ENCODE measurements at regions not wholly inside any gene's neighbourhood (a gene's known extent, or its start where the extent isn't known, plus 50 kb on each side); places are given as distances from the start of the nearest gene placed in this dataset.

GRCh38 chr2:156834431-156834830, 398.3 kb downstream of the GPD2 start:
- POLR2A ChIA-PET (ENCODE audit: unreplicated experiment), result no interaction called here
- Histone ChIP-seq H3K36me3 (ENCODE audit: control insufficient read depth, insufficient read depth, low read length) (no peaks in the 10 kb centered on the region), H3K23ac (ENCODE audit: low read depth, low read length) (no peak overlapping the region), H4K20me1 (ENCODE audit: insufficient read depth, low read length) (no peaks in the 10 kb centered on the region), H4K8ac (ENCODE audit: low read depth in 2 of 2, low read length in 2 of 2) (no peak overlapping the region), H2BK20ac (ENCODE audit: low read depth, low read length) (no peak overlapping the region), H3K4me1 (ENCODE audit: control insufficient read depth, insufficient read depth, low read length) (no peaks in the 10 kb centered on the region), H3K4me2 (ENCODE audit: low read depth, low read length) (no peak overlapping the region), H4K91ac (ENCODE audit: insufficient read depth, low read depth, low read length) (no peak overlapping the region), H3K14ac (replicated peaks; ENCODE audit: low read depth, low read length) (no peak overlapping the region), H3K56ac (ENCODE audit: extremely low read depth, insufficient read depth, low read length) (no peak overlapping the region), H3K9me3 (ENCODE audit: control insufficient read depth, insufficient read depth, low read length) (no peaks in the 10 kb centered on the region), H2AFZ (replicated peaks; ENCODE audit: low read length, poor library complexity) (no peak overlapping the region), H3K4me3 (ENCODE audit: insufficient read depth, low read depth, low read length) (no peak overlapping the region), H3K9ac (ENCODE audit: low read depth, low read length) (no peak overlapping the region), H2AK9ac (replicated peaks; ENCODE audit: low read depth, low read length, poor library complexity) (no peak overlapping the region), H3K79me1 (ENCODE audit: low read depth in 1 of 2, low read length in 2 of 2) (no peaks in the 10 kb centered on the region), H2BK5ac (ENCODE audit: low read depth, low read length, poor library complexity, severe bottlenecking) (no peak overlapping the region), H3K27ac (ENCODE audit: insufficient read depth, low read length) (no peak overlapping the region), H4K5ac (ENCODE audit: low read depth, low read length) (no peak overlapping the region), H2BK15ac (ENCODE audit: low read depth, low read length) (no peak overlapping the region), H3K27me3 (ENCODE audit: control insufficient read depth, insufficient read depth, low read length) (no peaks in the 10 kb centered on the region), H3K4ac (ENCODE audit: low read depth, low read length) (no peak overlapping the region), H3K9me1 (ENCODE audit: insufficient read depth, low read length) (no peaks in the 10 kb centered on the region), H2AK5ac (ENCODE audit: low read depth, low read length) (no peak overlapping the region), H3K18ac (ENCODE audit: low read depth, low read length) (no peak overlapping the region), H2BK120ac (ENCODE audit: low read depth, low read length) (no peak overlapping the region)
- ATAC-seq (ENCODE audit: low read depth) (peak; percentile 60), DNase-seq (no peak)
- no TSS peak for BruUV-seq (replicated peaks)
- in situ Hi-C loops (cut with MboI; ENCODE audit: low sequenced_read_pairs), result no loop called here
- dilution Hi-C loops (cut with HindIII; ENCODE audit: low sequenced_read_pairs, unreplicated experiment), result no loop called here
- intact Hi-C loops (cut with micrococcal nuclease), result no loop called here
- no CpG with 5 or more reads among the region's 1 CpG for WGBS, 2 experiments (ENCODE audit: extremely low coverage in 2 of 2, insufficient read length in 1 of 2)
- CTCF ChIA-PET, result interaction anchor here (0.7 kb wide), 1 partner anchor 360 kb away, joined by 3 read pairs; no protein-coding TSS in a partner anchor
- no peak for TF ChIP-seq NFE2L2 (IDR thresholded peaks at IDR 0.05; ENCODE audit: low read depth, low read length)
- no peak for TF ChIP-seq BHLHE40 (IDR thresholded peaks at IDR 0.05; ENCODE audit: low read depth, low read length)
- no peak for TF ChIP-seq POLR2A (IDR thresholded peaks at IDR 0.05; ENCODE audit: low read depth, low read length)
- TF ChIP-seq CTCF (conservative IDR thresholded peaks at IDR 0.05; ENCODE audit: low read depth, low read length), result no peak
- no peak for TF ChIP-seq RFX5 (IDR thresholded peaks at IDR 0.05; ENCODE audit: low read depth, low read length)
- no peak for TF ChIP-seq MAZ (IDR thresholded peaks at IDR 0.05; ENCODE audit: borderline replicate concordance, low read depth, low read length)
- no peak for TF ChIP-seq USF2 (IDR thresholded peaks at IDR 0.05; ENCODE audit: low read depth, low read length)
- no peak for TF ChIP-seq RAD21 (IDR thresholded peaks at IDR 0.05; ENCODE audit: low read length)
- no peak for TF ChIP-seq SMC3 (IDR thresholded peaks at IDR 0.05; ENCODE audit: low read depth, low read length)
- TF ChIP-seq ELK1 (IDR thresholded peaks at IDR 0.05; ENCODE audit: borderline replicate concordance, low read depth, low read length), result no peak

Data from IMR-90 (cell line).